Fibroblast of mammary gland (primary cell): ENCODE measurements at regions not wholly inside any gene's neighbourhood (a gene's known extent, or its start where the extent isn't known, plus 50 kb on each side); places are given as distances from the start of the nearest gene placed in this dataset.
A peak's percentile ranks its signal among the peaks of the same experiment; 100 is the strongest.

Experiments used
- DNase-seq: peaks from one replicate; pipeline ENCODE4 v3.0.0-alpha.2; 2010; ENCODE audit warnings: low read depth
- H3K4me3 ChIP-seq: 2 replicates; pipeline ENCODE4 v1.5.1; 2011; ENCODE audit warnings: low read depth, mild to moderate bottlenecking, low read length, moderate library complexity; ENCODE audit not compliant: control insufficient read depth
- TF ChIP-seq, protein P1 (sequence below): conservative IDR thresholded peaks from 2 replicates; pipeline ENCODE4 v1.5.1; 2011; ENCODE audit warnings: low read depth, low read length, inconsistent platforms; ENCODE audit not compliant: control insufficient read depth, insufficient read depth

DNA sequence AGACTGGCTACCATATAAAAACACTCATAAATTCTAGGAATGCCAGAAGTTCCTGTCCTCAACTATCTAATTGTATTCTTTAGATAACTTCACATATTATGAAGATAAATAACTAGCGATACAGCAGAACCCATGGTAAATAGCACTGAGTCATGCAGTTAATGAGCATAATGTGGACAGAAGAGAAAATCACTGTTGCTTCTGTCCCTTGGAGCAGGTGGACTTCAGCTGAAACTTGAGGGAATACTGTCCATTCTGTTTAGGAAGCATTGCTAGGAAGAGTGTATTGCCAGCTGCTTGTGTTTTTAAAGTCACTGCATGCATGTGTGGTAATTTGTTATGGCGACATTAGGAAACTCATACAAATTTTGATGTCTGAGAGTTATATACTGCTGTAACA, 854.4 kb downstream of the LTN1 start:
- no peak overlapping the region for H3K4me3 ChIP-seq
- no peak for DNase-seq
- TF ChIP-seq, protein P1, sequence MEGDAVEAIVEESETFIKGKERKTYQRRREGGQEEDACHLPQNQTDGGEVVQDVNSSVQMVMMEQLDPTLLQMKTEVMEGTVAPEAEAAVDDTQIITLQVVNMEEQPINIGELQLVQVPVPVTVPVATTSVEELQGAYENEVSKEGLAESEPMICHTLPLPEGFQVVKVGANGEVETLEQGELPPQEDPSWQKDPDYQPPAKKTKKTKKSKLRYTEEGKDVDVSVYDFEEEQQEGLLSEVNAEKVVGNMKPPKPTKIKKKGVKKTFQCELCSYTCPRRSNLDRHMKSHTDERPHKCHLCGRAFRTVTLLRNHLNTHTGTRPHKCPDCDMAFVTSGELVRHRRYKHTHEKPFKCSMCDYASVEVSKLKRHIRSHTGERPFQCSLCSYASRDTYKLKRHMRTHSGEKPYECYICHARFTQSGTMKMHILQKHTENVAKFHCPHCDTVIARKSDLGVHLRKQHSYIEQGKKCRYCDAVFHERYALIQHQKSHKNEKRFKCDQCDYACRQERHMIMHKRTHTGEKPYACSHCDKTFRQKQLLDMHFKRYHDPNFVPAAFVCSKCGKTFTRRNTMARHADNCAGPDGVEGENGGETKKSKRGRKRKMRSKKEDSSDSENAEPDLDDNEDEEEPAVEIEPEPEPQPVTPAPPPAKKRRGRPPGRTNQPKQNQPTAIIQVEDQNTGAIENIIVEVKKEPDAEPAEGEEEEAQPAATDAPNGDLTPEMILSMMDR = no peak

DNA sequence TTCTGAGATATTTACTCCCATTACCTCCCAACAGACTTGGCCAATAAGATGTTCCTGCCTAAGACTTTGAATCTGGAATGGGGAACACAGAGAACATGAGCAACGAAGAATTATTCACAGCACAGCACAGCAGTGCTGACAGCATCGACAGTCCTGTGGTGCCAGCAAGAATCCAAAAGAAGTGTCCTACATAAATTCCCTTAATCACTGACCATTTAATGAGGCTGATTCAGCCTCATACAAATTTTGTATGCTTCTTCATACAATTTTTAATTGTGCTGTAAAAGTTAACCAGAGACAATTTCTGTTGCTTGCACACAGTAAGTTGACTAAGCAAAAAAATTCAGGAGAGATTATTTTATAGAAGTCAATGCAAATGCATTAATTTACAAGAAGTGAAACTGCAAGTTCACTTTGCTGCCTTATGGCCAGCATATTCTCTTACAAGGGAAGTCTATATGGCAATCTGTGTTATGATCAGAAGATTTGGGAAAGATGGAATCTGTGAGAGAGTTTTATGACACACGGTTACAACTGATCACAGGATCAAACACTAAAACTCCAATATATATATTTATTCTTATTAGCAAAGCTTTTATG, 855.9 kb downstream of the LTN1 start:
- DNase-seq = no peak
- H3K4me3 ChIP-seq = no peak overlapping the region
- TF ChIP-seq, protein P1 = no peak

DNA sequence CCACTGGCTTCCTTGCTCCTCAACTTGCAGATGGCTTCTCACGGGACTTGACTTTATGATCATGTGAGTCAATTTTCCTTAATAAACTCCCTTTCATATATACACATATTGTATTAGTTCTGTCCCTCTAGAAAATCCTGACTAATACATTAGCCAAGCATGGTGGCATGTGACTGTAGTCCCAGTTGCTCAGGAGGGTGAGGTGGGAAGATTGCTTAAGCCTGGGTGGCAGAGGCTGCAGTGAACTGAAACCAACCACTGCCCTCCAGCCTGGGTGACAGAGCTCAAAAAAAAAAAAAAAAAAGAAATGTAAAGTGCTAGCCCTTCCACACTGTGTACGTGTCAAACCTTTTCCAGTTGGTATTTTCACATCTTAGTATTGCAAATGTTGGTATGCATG, 857.0 kb downstream of the LTN1 start:
- TF ChIP-seq, protein P1 = no peak
- H3K4me3 ChIP-seq = no peak overlapping the region
- no peak for DNase-seq

DNA sequence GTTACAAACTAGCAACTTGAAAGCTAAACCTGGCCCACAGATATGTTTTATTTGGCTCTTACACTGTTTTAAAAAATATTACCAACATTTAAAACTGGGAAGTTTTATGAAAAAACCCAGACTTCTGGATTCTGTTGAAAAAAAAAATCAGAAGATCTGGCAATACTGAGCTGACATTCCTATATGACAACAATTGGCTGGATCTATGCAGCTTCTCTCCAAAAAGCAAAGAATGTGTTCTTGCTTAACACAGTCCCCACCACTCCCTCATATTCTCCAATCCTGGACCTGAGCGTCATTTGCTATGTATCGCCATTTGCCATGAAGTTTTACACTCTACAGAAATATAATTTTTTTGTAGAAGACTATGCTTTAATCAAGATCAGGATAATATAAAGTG, 859.6 kb downstream of the LTN1 start:
- DNase-seq = no peak
- TF ChIP-seq, protein P1 = no peak
- H3K4me3 ChIP-seq = no peak overlapping the region

DNA sequence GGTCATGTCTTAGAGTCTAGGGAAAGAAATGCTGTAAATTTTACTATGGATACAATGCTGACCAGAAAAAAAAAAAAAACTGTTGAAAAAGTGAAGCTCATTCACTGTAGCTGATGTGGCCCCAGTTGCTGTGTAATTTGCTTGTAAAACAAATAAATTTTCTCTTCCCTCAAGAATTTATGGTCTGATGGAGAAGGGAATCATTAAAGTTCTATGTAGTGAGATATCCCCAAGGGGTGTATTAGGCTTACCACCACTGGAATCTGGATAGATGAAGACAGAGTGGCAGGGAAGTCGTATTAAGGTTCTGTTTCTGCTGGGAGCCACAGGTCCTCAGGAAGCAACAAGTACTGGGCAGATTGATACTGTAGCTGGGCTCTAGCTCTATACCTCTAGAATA, 860.0 kb downstream of the LTN1 start:
- DNase-seq = no peak
- TF ChIP-seq, protein P1 = no peak
- H3K4me3 ChIP-seq = no peak overlapping the region

DNA sequence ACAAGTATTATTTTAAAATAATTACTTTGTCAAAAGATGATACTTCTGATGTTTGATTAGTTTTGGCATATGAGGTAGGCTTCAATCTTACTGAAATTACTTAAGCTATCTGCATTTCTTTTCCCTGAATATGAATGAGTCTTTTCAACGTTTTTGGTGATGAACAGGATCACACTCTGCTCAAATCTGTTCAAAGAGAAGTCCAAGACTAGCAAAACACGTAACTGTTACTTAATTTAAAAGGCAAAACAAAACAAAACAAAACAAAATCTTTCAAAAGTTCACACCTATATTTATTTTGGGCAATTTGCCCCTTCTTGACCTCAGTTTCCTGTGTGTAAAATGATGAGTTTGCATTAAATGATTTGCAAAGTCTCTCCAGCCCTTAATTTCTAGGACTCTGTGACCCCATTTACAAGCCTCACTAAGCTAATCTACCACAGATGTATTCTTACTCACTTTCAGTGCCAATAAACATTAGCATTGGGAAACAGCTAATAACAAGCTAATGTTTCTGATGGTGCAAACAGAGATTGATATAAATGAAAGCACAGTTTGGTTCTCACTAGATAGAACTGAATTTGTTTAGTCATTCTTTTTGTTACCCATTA, 865.4 kb downstream of the LTN1 start:
- DNase-seq = peak; percentile 26
- TF ChIP-seq, protein P1 = no peak
- no peak overlapping the region for H3K4me3 ChIP-seq
